ENCODE measurements at regions not wholly inside any gene's neighbourhood (a gene's known extent, or its start where the extent isn't known, plus 50 kb on each side); places are given as distances from the start of the nearest gene placed in this dataset.

GRCh38 chr4:143019351-143019750, 165.4 kb upstream of the USP38 start:
- 95% methylated on average over 3 of the region's 4 CpGs for WGBS (ENCODE audit: insufficient coverage)

GRCh38 chr4:143021384-143021783, 163.3 kb upstream of the USP38 start:
- Histone ChIP-seq H3K36me3 (replicated peaks in 1 of 2; ENCODE audit: control extremely low read depth in 1 of 2, control insufficient read depth in 1 of 2, extremely low read depth in 1 of 2, insufficient read depth in 2 of 2, low read length in 1 of 2) (no peaks in the 10 kb centered on the region), H4K20me1 (ENCODE audit: control insufficient read depth, insufficient read depth, low read length, poor library complexity, severe bottlenecking) (no peaks in the 10 kb centered on the region), H2AFZ (ENCODE audit: insufficient read depth, low read depth, low read length, poor library complexity, severe bottlenecking) (no peak overlapping the region), H3K4me3 (ENCODE audit: control extremely low read depth in 1 of 5, extremely low read depth in 1 of 5, insufficient read depth in 1 of 5, low read depth in 2 of 5, low read length in 4 of 5) (no peak overlapping the region), H3K9me3 (ENCODE audit: control extremely low read depth in 1 of 3, control insufficient read depth in 2 of 3, insufficient read depth in 1 of 3, low read length in 2 of 3) (no peaks in the 10 kb centered on the region), H3K27ac (ENCODE audit: low read length in 2 of 2) (no peak overlapping the region), H3K9ac (ENCODE audit: low read length) (no peak overlapping the region), H3K79me2 (ENCODE audit: control insufficient read depth, insufficient read depth, low read length) (no peaks in the 10 kb centered on the region), H3K4me1 (ENCODE audit: control insufficient read depth in 2 of 2, insufficient read depth in 2 of 2, low read length in 2 of 2) (peaks cover 6% of the 10 kb centered on the region in 2 donors), H3K4me2 (replicated peaks; ENCODE audit: low read depth, low read length, poor library complexity, severe bottlenecking) (no peak overlapping the region), H3K27me3 (replicated peaks in 1 of 4; ENCODE audit: control extremely low read depth in 1 of 4, control insufficient read depth in 3 of 4, insufficient read depth in 4 of 4, low read length in 3 of 4) (no peaks in the 10 kb centered on the region)
- Mint-ChIP-seq H3K4me3 (no peak overlapping the region), H3K27ac (no peak overlapping the region), H3K27me3 (no peaks in the 10 kb centered on the region), H3K9me3 (ENCODE audit: insufficient read depth) (no peaks in the 10 kb centered on the region), H3K4me1 (peaks cover 10% of the 10 kb centered on the region)
- CTCF ChIA-PET, result interaction anchor here (1.6 kb wide), 1 partner anchor 48 kb away, joined by 3 read pairs; no protein-coding TSS in a partner anchor
- POLR2A ChIA-PET, result no interaction called here
- TF ChIP-seq EZH2 (IDR thresholded peaks at IDR 0.05; ENCODE audit: borderline replicate concordance, insufficient read depth, low read depth, low read length, poor library complexity, severe bottlenecking), result no peak
- ATAC-seq (ENCODE audit: low read depth) (no peak), DNase-seq (no peak)
- intact Hi-C loops (cut with micrococcal nuclease), result no loop called here

More at GRCh38 chr4:143019351-143019750, 165.4 kb upstream of the USP38 start:
- intact Hi-C loops (cut with micrococcal nuclease), result no loop called here
- no peak overlapping the region for H2AFZ ChIP-seq (ENCODE audit: insufficient read depth, low read depth, low read length, poor library complexity, severe bottlenecking)
- no peak overlapping the region for H3K4me2 ChIP-seq (replicated peaks; ENCODE audit: low read depth, low read length, poor library complexity, severe bottlenecking)
- no peak overlapping the region for H3K4me3 ChIP-seq (ENCODE audit: control extremely low read depth in 1 of 5, extremely low read depth in 1 of 5, insufficient read depth in 1 of 5, low read depth in 2 of 5, low read length in 4 of 5)
- no peaks in the 10 kb centered on the region for H3K27me3 Mint-ChIP-seq
- CTCF ChIA-PET, result no interaction called here
- no peaks in the 10 kb centered on the region for H3K9me3 ChIP-seq (ENCODE audit: control extremely low read depth in 1 of 3, control insufficient read depth in 2 of 3, insufficient read depth in 1 of 3, low read length in 2 of 3)
- peaks cover 10% of the 10 kb centered on the region for H3K4me1 Mint-ChIP-seq
- no peak overlapping the region for H3K4me3 Mint-ChIP-seq
- no peaks in the 10 kb centered on the region for H4K20me1 ChIP-seq (ENCODE audit: control insufficient read depth, insufficient read depth, low read length, poor library complexity, severe bottlenecking)
- no peaks in the 10 kb centered on the region for H3K36me3 ChIP-seq (replicated peaks in 1 of 2; ENCODE audit: control extremely low read depth in 1 of 2, control insufficient read depth in 1 of 2, extremely low read depth in 1 of 2, insufficient read depth in 2 of 2, low read length in 1 of 2)
- no peaks in the 10 kb centered on the region for H3K27me3 ChIP-seq (replicated peaks in 1 of 4; ENCODE audit: control extremely low read depth in 1 of 4, control insufficient read depth in 3 of 4, insufficient read depth in 4 of 4, low read length in 3 of 4)
- POLR2A ChIA-PET, result no interaction called here
- no peak for ATAC-seq (ENCODE audit: low read depth)
- no peak for DNase-seq
- H3K4me1 ChIP-seq (ENCODE audit: control insufficient read depth in 2 of 2, insufficient read depth in 2 of 2, low read length in 2 of 2), result peaks cover 6% of the 10 kb centered on the region in 2 donors
- no peaks in the 10 kb centered on the region for H3K9me3 Mint-ChIP-seq (ENCODE audit: insufficient read depth)
- H3K27ac Mint-ChIP-seq, result no peak overlapping the region
- no peaks in the 10 kb centered on the region for H3K79me2 ChIP-seq (ENCODE audit: control insufficient read depth, insufficient read depth, low read length)
- no peak overlapping the region for H3K27ac ChIP-seq (ENCODE audit: low read length in 2 of 2)
- no peak for TF ChIP-seq CTCF (IDR thresholded peaks at IDR 0.05)
- TF ChIP-seq EZH2 (IDR thresholded peaks at IDR 0.05; ENCODE audit: borderline replicate concordance, insufficient read depth, low read depth, low read length, poor library complexity, severe bottlenecking), result no peak
- H3K9ac ChIP-seq (ENCODE audit: low read length), result no peak overlapping the region
